ENCODE measurements at regions not wholly inside any gene's neighbourhood (a gene's known extent, or its start where the extent isn't known, plus 50 kb on each side); places are given as distances from the start of the nearest gene placed in this dataset.

DNA sequence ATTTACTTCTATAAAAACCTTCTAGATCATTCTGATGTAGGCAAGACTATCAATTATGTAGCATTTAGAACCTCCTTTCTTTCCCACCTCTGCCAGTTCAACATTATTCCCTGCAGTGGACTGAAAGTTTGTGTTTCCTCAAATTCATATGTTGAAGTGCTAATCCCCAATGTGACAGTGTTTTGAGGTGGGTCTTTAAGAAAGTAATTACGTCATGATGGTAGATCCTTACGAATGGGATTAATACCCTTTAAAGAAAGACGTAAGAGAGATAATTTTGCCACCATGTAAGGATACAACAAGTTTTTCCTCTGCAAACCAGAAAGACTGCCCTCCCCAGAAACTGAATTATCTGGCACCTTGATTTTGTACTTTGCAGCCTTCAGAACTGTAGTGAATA is 1489.7 kb upstream of the SEL1L start:
- ChIA-PET POLR2A (no interaction called here), CTCF (no interaction called here)
- no peak for ATAC-seq
- no peaks in the 10 kb centered on the region for H3K36me3 Mint-ChIP-seq
- H3K4me1 Mint-ChIP-seq = peaks cover 12% of the 10 kb centered on the region
- H3K27ac Mint-ChIP-seq = no peak overlapping the region
- TF ChIP-seq SMAD3 (CRISPR knock-in tag; IDR thresholded peaks at IDR 0.05; ENCODE audit: borderline replicate concordance) (no peak), PREB (CRISPR knock-in tag; IDR thresholded peaks at IDR 0.05; ENCODE audit: borderline replicate concordance) (no peak), GTF2I (CRISPR knock-in tag; conservative IDR thresholded peaks at IDR 0.05) (no peak), ESRRA (CRISPR knock-in tag; IDR thresholded peaks at IDR 0.05; ENCODE audit: borderline replicate concordance) (no peak), PRDM15 (CRISPR knock-in tag; IDR thresholded peaks at IDR 0.05) (no peak), ZNF138 (CRISPR knock-in tag; conservative IDR thresholded peaks at IDR 0.05) (no peak), ZBTB21 (CRISPR knock-in tag; IDR thresholded peaks at IDR 0.05; ENCODE audit: borderline replicate concordance) (no peak), ZNF232 (CRISPR knock-in tag; IDR thresholded peaks at IDR 0.05) (no peak), OVOL2 (CRISPR knock-in tag; IDR thresholded peaks at IDR 0.05; ENCODE audit: borderline replicate concordance) (no peak), NR1H2 (CRISPR knock-in tag; IDR thresholded peaks at IDR 0.05) (no peak), ELF4 (CRISPR knock-in tag; IDR thresholded peaks at IDR 0.05; ENCODE audit: low read depth) (no peak), SOX15 (CRISPR knock-in tag; IDR thresholded peaks at IDR 0.05) (no peak), TCF7 (CRISPR knock-in tag; IDR thresholded peaks at IDR 0.05; ENCODE audit: low read depth) (no peak), ZNF396 (CRISPR knock-in tag; IDR thresholded peaks at IDR 0.05; ENCODE audit: borderline replicate concordance) (no peak), GRHL2 (CRISPR knock-in tag; IDR thresholded peaks at IDR 0.05; ENCODE audit: insufficient replicate concordance, severe bottlenecking) (no peak)
- TF ChIP-seq, protein P1, sequence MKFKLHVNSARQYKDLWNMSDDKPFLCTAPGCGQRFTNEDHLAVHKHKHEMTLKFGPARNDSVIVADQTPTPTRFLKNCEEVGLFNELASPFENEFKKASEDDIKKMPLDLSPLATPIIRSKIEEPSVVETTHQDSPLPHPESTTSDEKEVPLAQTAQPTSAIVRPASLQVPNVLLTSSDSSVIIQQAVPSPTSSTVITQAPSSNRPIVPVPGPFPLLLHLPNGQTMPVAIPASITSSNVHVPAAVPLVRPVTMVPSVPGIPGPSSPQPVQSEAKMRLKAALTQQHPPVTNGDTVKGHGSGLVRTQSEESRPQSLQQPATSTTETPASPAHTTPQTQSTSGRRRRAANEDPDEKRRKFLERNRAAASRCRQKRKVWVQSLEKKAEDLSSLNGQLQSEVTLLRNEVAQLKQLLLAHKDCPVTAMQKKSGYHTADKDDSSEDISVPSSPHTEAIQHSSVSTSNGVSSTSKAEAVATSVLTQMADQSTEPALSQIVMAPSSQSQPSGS (CRISPR knock-in tag; IDR thresholded peaks at IDR 0.05; ENCODE audit: borderline replicate concordance, low read depth) = no peak
- TF ChIP-seq, protein P2, sequence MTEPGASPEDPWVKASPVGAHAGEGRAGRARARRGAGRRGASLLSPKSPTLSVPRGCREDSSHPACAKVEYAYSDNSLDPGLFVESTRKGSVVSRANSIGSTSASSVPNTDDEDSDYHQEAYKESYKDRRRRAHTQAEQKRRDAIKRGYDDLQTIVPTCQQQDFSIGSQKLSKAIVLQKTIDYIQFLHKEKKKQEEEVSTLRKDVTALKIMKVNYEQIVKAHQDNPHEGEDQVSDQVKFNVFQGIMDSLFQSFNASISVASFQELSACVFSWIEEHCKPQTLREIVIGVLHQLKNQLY (CRISPR knock-in tag; IDR thresholded peaks at IDR 0.05) = no peak
- TF ChIP-seq, protein P3, sequence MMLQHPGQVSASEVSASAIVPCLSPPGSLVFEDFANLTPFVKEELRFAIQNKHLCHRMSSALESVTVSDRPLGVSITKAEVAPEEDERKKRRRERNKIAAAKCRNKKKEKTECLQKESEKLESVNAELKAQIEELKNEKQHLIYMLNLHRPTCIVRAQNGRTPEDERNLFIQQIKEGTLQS (CRISPR knock-in tag; conservative IDR thresholded peaks at IDR 0.05) = no peak
- no peaks in the 10 kb centered on the region for H3K27me3 Mint-ChIP-seq (ENCODE audit: low read depth)
- no peaks in the 10 kb centered on the region for H3K9me3 Mint-ChIP-seq
- H3K4me3 Mint-ChIP-seq = no peak overlapping the region
- DNase-seq (ENCODE audit: low spot score) = no peak

- POLR2A ChIA-PET = no interaction called here
- H3K36me3 Mint-ChIP-seq = no peaks in the 10 kb centered on the region
Observed at GRCh38 chr14:83041224-83041623, 1507.6 kb upstream of the SEL1L start.

More at GRCh38 chr14:83041224-83041623, 1507.6 kb upstream of the SEL1L start:
- no peaks in the 10 kb centered on the region for H3K9me3 Mint-ChIP-seq
- H3K27ac Mint-ChIP-seq = no peak overlapping the region
- CTCF ChIA-PET = no interaction called here
- no peak for TF ChIP-seq ZNF219 (CRISPR knock-in tag; IDR thresholded peaks at IDR 0.05; ENCODE audit: borderline replicate concordance)
- TF ChIP-seq, protein P1 (CRISPR knock-in tag; IDR thresholded peaks at IDR 0.05; ENCODE audit: borderline replicate concordance, low read depth) = no peak
- TF ChIP-seq CTCF (IDR thresholded peaks at IDR 0.05) = no peak
- TF ChIP-seq SMAD4 (CRISPR knock-in tag; IDR thresholded peaks at IDR 0.05) = no peak
- TF ChIP-seq, protein P3 (CRISPR knock-in tag; conservative IDR thresholded peaks at IDR 0.05) = no peak
- DNase-seq (ENCODE audit: low spot score) (no peak), ATAC-seq (no peak)
- H3K4me3 Mint-ChIP-seq = no peak overlapping the region
- peaks cover 8% of the 10 kb centered on the region for H3K4me1 Mint-ChIP-seq
- H3K27me3 Mint-ChIP-seq (ENCODE audit: low read depth) = no peaks in the 10 kb centered on the region

Measured in WTC11 (cell line).